SK-N-SH treated with all-trans-retinoic acid at 6 μM for 48 hours (cell line): ENCODE measurements at regions not wholly inside any gene's neighbourhood (a gene's known extent, or its start where the extent isn't known, plus 50 kb on each side); places are given as distances from the start of the nearest gene placed in this dataset.

ENCODE experiments used
- ARNTL ChIP-seq: fragments of 450-650 bp; formaldehyde crosslinking; IDR thresholded peaks from 2 replicates; pipeline ENCODE4 v1.5.0; 2020; ENCODE audit warnings: low read depth, mild to moderate bottlenecking, moderate library complexity, borderline replicate concordance
- CREB5 ChIP-seq: fragments of 250-450 bp; sonication (Bioruptor Pico); IDR thresholded peaks from 2 replicates; pipeline ENCODE4 v1.5.1; 2020; ENCODE audit warnings: low read depth, mild to moderate bottlenecking, moderate library complexity
- ESRRG ChIP-seq: fragments of 250-450 bp; sonication (Bioruptor Pico); IDR thresholded peaks from 2 replicates; pipeline ENCODE4 v1.6.1; 2021; ENCODE audit warnings: mild to moderate bottlenecking
- PATZ1 ChIP-seq: fragments of 250-450 bp; sonication (Bioruptor Pico); IDR thresholded peaks from 2 replicates; pipeline ENCODE4 v1.8.0; 2020; ENCODE audit warnings: mild to moderate bottlenecking, moderate library complexity, borderline replicate concordance
- POU6F1 ChIP-seq: fragments of 250-450 bp; sonication (Bioruptor Pico); IDR thresholded peaks from 2 replicates; pipeline ENCODE4 v1.8.0; 2021; ENCODE audit warnings: low read depth, mild to moderate bottlenecking, moderate library complexity, borderline replicate concordance
- RARB ChIP-seq: fragments of 250-450 bp; sonication (Bioruptor Pico); IDR thresholded peaks from 2 replicates; pipeline ENCODE4 v1.8.0; 2021; ENCODE audit warnings: mild to moderate bottlenecking, moderate library complexity
- ZFP3 ChIP-seq: fragments of 250-450 bp; sonication (Bioruptor Pico); IDR thresholded peaks from 2 replicates; pipeline ENCODE4 v1.5.0; 2020; ENCODE audit warnings: mild to moderate bottlenecking, moderate library complexity
- ZNF8 ChIP-seq: fragments of 450-650 bp; formaldehyde crosslinking; IDR thresholded peaks from 2 replicates; pipeline ENCODE4 v1.5.0; 2020; ENCODE audit warnings: mild to moderate bottlenecking, moderate library complexity

GRCh38 chr1:163820226-163820625 is 498.5 kb downstream of the NUF2 start:
- TF ChIP-seq RARB (CRISPR knock-in tag) (no peak), POU6F1 (CRISPR knock-in tag) (no peak), ZNF8 (CRISPR knock-in tag) (no peak), ESRRG (CRISPR knock-in tag) (no peak), PATZ1 (CRISPR knock-in tag) (no peak), ARNTL (CRISPR knock-in tag) (no peak), CREB5 (CRISPR knock-in tag) (no peak), ZFP3 (CRISPR knock-in tag) (no peak)
